HG02798 (cell line): ENCODE measurements at regions not wholly inside any gene's neighbourhood (a gene's known extent, or its start where the extent isn't known, plus 50 kb on each side); places are given as distances from the start of the nearest gene placed in this dataset.

Experiments used
- ATAC-seq: cut with Tn5 transposase; IDR thresholded peaks from one replicate; pipeline ENCODE4 v1.9.1; 2021; ENCODE audit warnings: mild to moderate bottlenecking; ENCODE audit not compliant: unreplicated experiment, poor library complexity

DNA sequence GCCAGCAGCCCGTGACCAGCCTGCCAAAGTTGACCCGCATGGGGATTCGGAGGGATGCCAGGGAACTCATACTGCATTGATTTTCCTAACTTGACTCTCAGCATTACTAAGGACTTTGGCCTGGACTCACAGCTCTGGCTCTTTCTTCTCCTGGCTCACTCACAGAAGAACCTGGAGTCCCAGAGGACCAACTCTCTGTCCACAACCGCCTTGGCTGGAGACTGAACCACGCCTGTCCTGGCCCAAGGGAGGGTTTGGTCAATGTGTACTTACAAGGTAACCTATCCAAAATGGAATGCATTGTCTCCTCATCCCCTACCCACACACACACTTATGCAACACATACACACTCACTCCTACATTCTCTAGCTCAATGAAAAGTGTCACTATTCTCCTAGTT, 135.6 kb upstream of the KLHL29 start:
- no peak for ATAC-seq

DNA sequence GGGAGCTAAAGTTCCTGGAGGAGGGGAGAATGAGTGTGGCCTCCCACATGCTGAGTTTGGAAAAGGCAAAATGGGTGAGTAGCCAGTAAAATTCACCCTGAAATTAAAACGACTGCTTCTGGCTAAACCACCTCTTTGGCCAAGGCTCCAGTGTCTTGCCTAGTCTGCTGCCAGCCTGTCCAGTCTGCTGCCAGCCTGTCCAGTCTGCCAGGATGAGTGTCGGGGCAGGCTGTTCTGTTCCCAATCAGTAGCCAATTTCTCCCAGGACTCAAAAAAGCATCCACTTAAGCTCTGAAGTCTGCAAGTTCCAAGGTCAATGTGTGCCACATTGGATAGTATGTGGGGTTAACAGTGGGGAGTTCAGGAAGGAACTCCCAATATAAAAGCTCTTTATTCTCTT, 134.6 kb upstream of the KLHL29 start:
- ATAC-seq: no peak

DNA sequence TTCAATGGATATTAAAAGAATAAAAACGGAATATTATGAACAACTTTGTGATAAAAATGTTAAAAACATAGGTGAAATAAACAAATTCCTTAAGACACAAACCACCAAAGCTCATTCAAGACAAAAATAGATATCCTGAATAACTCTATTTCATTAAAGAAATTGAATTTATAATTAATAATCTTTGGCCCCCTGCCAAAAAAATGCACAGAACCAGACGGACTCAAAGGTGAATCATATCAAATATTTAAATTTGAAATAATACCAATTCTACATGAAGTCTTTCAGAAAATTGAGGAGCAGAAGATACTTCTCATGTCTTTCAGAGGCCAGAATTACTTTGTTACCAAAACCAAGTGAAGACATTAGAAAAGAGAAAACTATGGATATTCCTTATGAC, 128.3 kb upstream of the KLHL29 start:
- no peak for ATAC-seq

DNA sequence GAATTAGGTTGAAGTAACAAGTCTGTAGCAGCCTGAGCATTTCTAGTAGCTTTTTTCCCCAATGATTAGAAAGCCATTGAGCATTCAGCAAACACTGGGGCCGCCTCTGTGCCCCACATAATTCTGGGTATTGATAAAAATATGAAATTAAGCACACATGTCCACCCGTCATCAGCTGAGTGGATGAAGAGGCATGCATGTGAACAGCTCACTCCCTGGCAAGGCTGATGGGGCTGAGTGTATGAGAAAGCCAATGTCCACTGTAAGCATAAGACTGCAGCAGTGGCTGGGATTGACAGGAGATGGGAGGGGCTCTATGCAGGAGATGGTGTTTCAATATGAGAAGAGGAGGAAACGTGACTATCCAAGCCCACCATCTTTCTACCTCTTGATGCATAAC, 124.4 kb upstream of the KLHL29 start:
- no peak for ATAC-seq

DNA sequence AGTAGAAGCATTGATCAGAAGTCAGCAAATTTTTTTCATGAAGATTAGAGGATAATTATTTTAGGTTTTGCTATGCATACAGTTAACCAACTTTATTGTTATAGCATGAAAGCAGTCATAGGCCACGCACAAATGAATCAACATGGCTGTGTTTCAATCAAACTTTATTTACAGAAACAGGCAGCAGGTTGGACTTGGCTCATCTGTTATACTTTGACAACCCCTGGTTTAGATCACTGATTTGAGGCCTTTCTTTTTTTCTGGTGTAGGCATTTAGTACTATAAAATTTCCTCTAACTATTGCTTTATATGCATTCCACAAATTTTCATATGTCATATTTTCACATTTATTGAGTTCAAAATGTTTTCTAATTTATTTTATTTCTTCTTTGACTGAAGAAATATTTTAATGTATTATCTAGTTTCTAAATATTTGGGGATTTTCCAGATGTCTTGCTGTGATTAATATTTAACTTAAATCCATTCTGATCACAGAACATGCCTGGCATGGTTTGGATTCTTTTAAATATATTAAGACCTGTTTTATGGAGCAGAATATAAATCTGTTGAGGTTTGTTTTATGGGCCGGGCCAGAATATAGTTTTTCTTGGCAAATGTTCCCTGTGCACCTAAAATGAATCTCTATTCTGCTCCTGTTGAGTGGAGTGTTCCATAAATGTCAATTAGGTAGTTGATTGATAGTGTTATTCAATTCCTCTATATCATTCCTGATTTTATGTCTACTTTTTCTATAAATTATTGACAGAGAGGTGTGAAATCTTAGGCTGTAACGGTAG, 116.3 kb upstream of the KLHL29 start:
- ATAC-seq: no peak

DNA sequence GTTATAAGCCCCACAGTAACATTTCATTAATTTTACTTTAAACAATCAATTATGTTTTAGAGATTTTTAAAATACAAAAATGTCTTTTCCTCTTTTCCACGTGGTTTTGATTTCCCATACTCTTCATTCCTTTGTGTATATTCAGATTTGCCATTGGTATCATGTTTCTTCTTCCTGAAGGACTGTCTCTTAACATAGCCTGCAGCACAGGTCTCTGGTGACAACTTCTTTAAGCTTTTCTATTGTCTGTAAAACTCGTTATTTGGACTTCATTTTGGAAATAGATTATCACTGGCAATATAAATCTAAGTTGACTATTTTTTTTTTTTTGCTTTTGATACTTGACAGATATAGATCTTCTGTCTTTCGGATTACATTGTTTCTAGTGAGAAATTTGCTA, 115.2 kb upstream of the KLHL29 start:
- no peak for ATAC-seq

DNA sequence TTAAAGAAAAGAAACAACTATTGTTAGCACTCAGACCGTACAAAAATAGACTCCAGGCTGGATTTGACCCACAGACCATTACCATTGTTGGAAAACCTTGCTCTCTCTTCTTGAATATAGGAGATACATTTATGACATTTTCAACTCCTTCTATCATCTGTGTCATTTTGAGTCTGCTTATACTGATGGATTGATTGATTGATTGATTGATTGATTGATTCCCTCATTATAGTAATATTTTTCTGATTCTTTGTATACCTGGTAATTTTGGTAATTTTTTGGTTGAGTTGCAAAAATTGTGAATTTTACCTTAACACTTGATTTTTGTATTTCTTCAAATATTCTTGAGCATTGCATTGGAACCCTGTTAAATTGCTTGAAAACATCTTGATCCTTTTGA, 114.2 kb upstream of the KLHL29 start:
- ATAC-seq: no peak

DNA sequence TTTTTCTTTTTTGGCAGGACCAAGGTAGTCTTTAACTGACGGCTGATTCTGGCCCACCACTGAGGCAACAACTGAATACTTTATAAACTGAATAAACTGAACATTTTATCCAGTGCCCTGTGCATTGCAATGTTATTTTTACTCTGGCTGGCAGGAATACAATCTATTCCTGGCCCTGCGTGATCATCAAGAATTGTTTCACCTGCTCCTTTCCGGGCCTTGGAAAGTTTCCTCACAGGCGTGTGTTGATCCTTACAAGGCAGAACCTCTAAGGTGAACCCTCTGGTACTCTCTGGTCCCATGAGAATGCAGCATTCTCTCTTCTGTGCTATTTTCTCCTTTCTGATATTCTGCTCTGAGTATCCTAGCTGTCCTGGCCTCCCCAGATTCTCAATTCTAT, 113.7 kb upstream of the KLHL29 start:
- ATAC-seq: no peak

DNA sequence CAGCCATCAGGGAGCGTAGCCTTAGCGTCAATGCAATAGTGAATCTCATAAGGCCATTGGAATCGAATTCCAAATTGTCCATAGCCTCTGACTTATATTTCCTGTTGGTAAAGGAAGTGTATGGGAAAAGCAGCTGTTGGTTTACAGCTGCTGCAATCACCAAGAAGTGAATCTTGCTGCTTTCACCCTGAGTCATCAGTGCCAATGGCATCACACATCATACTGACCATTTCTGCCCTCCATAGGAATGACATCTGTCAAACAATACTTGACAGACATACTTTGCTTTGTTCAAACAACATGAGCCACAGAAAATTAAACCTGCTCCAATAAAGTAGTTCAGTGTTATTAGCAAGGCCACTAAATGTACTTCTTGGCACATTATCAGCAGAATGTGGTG, 111.2 kb upstream of the KLHL29 start:
- no peak for ATAC-seq

DNA sequence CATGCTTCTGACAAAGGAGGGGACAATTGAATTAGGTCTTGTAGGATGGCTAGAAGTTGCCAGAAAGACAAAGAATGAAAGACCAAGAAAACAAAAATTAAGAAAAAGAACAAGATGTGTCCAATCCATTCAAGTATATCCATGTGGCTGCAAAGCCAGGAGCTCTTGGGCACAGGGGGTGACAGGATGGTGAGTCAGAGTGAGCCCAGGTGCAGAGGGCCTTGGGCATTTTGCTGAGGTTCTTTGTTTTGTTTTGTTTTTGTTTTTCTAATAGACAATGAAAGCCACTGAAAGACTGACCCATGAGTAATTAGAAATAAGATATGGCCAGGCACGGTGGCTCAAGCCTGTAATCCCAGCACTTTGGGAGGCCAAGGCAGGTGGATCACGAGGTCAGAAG, 104.6 kb upstream of the KLHL29 start:
- ATAC-seq: no peak

DNA sequence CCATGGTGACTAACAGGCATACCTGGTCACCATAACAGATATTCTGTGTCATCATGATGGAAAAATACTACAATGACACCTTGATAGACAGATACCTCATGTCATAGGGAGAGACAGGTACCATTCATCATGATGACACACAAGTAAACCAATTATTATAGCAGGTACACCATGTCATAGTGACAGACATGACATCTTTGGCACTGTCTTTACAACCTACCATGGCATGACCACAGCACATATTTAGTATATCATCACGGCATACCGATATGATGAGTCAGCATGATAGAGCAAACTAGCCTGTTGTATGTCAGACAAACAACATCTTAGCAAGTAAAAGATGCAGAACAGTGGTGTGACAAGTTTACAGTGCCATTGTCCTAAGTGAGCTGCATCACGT, 101.3 kb upstream of the KLHL29 start:
- ATAC-seq: no peak

DNA sequence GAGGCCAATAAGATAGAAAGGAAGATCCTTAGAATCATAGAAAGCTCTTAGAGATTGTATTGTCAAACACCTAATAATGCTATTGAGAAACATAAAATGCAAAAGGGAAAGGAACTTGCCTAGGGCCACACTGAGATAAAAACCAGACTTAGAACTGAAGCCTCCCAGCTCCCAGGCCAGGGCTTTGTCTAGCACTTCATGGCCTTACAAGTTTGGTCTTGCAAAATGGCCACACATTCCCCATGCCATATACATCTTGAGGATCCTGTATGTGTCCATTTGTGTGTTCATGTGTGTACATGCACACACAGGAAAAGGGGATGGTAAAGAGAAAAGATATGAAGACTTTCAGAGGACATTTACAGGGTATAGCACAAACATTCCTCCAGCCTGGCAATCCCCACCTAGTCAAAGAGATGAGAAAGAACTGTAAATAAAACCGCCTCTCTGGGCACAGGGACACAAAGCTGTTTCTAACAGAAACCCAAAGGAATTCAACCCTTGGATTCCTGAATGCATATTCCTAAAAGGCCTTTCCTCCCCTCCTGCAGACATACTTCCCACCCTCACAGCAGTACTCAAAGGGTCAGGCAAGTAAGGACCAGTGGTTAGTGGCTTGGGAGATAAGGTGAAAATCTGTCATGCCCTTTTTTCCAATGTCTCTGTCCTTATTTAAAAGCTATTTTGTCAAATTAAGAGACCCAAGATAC, 99.7 kb upstream of the KLHL29 start:
- ATAC-seq: no peak

DNA sequence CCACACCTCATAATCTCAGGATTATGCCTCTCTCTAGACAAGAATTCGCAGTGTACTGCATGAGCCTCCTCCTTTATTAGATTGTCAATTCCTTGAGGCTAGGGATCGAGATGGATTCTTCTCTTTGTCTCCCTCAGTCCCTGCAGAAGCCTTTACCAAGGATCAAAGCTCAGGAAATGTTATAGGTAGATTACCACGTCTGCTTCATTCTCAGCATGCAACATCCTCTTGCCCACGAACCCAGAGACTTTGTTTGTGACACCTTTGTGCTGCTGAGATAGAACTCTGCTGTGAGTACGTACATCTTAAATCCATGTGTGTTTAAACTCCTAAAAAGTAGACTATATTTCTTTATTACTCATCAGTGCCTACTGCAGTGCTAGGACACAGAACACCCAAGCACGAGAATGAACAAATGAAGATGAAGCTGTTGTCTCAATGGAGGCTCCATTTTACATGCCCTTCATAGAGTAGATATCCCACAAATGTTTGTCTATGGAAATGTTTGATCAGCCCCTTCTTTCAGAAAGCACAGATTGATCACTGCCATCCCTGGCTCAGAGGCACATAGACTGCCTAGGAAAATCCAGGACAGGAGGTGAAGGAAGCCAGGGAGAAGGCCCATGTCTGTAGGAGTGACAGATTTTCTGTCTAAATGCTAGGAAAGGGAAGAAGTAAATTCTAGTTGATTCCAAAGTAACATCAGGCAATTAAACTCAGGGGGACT, 98.8 kb upstream of the KLHL29 start:
- ATAC-seq: no peak

DNA sequence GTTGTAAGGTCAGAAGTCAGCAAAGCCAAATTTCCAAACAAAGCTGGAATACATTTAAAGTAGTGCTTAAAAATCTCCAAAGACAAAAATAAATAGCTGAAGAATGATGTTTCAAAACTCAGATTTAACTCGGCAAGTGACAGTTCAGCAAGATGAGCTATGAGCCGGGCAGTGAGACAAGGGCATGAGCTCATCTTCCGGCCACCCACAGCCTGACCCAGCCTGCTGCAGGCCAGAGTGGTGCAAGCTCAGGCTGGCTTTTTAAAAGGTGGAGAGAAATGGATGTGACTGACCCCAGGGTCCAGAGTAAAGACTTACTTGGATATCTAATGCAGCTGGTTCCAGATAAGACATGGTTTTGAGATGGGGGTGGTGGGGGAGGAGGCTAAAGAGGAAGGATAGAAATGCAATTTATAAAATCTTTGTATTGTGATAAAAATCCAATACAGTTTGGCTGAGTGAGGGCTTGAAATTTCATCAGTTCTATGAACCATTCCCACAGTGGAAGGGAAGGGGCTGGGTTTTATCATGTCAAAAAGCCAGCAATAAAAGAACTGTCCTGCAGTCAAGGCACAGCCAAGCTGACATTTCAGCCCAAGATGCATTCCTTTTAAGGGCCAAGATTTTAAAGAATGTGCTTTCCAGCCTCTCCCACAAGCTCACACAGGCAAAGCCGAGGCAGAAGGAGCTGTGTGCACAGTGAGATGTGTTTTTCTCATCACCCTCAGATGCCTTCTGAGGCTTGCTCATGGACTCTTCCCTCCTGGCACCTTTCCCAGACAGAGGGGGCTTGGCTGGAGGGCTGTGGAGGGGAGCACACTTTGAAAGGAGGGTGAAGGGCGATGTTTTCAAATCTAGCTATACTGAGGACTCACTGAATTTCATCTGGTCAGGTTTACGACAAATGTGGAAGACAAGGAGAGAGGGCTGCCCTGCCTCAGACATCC, 97.9 kb upstream of the KLHL29 start:
- ATAC-seq: no peak

DNA sequence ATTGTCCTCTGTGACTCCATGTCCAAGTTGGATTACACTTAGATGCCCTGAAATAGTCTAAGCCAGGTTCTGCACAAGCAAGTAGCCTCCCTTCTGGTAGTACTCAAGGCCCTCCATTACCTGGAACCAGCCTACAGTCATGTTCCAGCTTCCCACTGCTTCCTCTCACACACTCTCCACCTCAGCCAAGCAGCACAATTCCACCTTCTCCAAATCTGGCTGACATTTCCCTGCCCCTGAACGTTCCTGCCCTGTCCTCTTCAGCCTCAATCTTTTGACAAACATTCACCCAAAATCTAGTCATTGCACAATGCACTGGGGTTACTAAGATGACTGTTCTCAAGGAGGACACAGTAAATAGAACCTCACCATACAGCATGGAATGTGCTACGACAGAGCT, 95.3 kb upstream of the KLHL29 start:
- ATAC-seq: no peak

DNA sequence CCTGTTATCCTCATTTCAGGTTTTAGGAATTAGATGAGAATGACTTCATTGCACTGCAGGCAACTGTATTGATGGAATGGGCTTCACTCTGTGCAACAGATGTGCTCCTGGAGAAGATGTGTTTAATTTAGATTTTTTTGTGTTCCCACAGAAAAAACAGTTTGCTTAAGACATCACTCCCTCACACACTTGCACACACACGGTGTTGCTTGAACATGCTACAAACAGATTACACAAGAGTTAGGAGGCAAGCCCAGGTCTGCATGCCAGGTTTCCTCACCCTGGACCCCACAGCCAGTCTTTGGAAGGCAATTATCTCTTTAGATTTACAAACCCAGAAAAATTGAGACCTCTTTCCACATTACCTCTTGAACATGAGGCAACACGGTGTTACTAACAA, 93.7 kb upstream of the KLHL29 start:
- ATAC-seq: no peak

DNA sequence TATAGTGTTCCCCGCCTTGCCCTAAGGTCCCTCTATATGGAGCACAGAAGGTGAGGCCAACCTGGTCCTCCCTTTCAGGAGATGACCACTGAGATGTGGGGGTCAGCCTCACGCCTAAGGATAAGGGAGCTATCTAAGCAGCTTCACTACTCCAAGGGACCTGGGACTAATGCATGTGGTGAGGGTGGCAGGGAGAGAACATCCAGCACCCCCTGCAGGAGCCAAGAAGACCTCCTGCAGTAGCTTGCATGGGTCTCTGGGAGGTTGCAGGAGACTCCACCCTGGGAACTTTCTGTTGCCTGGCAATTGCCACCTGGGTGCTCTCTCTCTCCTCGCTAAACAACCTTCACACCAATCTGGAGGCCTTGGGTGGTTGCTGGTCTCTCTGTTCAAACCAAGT, 93.0 kb upstream of the KLHL29 start:
- ATAC-seq: no peak

DNA sequence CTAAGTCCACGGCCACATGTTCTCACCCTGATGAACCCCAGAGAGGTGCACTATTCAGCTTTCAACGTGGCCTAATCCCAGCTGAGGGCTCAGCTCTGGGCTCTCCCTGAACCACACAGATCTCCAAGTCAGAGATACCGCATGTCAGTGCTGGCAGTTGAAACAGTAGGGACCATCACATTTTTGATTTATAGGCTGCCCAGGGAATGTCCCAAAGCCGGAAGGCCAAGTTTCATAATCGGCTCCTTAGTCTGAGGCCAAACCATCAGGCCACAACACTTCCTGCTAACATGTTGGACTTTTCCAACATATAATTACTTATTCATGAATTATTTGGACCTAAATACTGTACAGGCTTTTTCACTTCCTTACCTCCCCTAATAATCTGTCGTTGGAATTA, 91.9 kb upstream of the KLHL29 start:
- no peak for ATAC-seq

DNA sequence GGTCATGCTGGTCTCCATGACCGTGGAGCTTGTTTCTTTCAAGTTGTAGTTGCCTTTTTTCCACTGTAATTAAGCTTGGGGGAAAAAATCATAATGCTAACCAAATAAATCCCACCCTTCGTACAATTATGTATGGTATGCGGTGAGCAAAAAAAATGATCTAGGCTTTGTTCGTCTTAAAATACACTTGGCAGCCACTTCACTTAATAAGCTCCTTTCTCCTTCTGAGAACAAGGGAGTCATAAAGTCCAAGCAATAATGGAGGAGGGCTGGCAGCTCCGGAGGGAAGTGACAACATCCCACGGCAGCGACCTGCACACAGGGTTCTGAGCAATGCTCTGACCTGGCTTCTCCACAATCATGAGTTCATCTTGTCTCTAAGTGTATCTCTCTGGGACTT, 91.2 kb upstream of the KLHL29 start:
- no peak for ATAC-seq

DNA sequence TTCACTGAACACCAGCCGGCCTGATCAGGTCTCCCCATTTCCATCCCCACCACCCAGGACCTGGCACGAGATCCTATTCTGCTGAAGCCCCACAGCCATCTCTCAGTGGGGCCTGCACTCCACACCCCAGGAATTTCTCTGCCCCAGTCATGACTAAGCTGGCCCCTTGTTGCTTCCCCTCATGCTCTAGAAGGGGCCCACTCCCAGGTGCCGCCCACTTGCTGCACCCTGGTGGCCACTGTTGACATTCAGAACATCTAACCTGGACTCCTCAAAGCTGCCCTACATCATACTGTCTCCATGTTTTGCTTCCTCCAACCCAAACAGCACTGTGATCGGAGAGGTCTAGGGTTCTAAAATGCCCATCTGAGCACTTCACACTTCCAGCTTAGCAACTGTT, 90.7 kb upstream of the KLHL29 start:
- ATAC-seq: no peak
